ENCODE measurements at regions not wholly inside any gene's neighbourhood (a gene's known extent, or its start where the extent isn't known, plus 50 kb on each side); places are given as distances from the start of the nearest gene placed in this dataset.

GRCh38 chr17:70353408-70354092 lies 184.2 kb downstream of the KCNJ2 start:
- TF ChIP-seq CTCF (IDR thresholded peaks at IDR 0.05) (no peak), EZH2 (IDR thresholded peaks at IDR 0.05; ENCODE audit: borderline replicate concordance, insufficient read depth, low read depth, low read length, poor library complexity, severe bottlenecking) (no peak)

Measured in B cell (primary cell).